HG03175 (cell line): ENCODE measurements at regions not wholly inside any gene's neighbourhood (a gene's known extent, or its start where the extent isn't known, plus 50 kb on each side); places are given as distances from the start of the nearest gene placed in this dataset.

Experiments
- ATAC-seq: cut with Tn5 transposase; IDR thresholded peaks from one replicate; pipeline ENCODE4 v1.9.1; 2021; ENCODE audit warnings: mild to moderate bottlenecking, moderate library complexity; ENCODE audit not compliant: unreplicated experiment

- no peak for ATAC-seq
Observed at GRCh38 chr6:140579918-140580317, 1205.5 kb upstream of the CITED2 start.

DNA sequence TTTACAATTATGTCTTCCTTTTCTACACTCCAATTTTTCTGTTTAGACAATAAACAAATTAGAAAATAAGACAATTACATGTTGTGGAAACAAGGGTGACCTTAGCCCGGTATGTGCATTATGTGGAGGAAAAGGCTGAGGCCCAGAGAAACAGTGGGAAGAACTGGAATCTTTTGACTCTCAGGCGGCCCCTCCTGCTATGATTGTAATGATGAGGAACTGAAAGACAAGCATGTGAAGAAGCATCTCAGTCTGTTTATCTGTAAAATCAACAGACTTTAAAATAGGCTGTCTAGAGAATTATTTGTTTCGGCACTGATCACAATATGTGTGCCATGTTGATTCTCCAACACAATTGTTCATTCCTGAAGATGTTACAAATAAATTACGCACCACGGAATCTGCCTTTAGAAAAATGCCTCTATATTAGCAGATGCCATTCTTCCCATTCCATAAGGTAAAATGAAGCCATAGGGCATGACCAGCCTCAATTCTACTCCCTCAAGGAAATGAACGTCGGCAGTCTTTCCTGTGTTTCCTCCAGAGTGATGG lies 1201.6 kb upstream of the CITED2 start:
- no peak for ATAC-seq

- no peak for ATAC-seq
Observed at GRCh38 chr6:140572867-140573266, 1198.4 kb upstream of the CITED2 start.

- ATAC-seq: no peak
Observed at GRCh38 chr6:140572129-140572528, 1197.7 kb upstream of the CITED2 start.

- ATAC-seq: no peak
Observed at GRCh38 chr6:140571145-140571544, 1196.7 kb upstream of the CITED2 start.

- no peak for ATAC-seq
Observed at GRCh38 chr6:140567466-140567865, 1193.0 kb upstream of the CITED2 start.

GRCh38 chr6:140566781-140567277 lies 1192.4 kb upstream of the CITED2 start:
- no peak for ATAC-seq

- no peak for ATAC-seq
Observed at GRCh38 chr6:140563728-140564127, 1189.3 kb upstream of the CITED2 start.

GRCh38 chr6:140561701-140562100 lies 1187.3 kb upstream of the CITED2 start:
- ATAC-seq: no peak

- no peak for ATAC-seq
Observed at GRCh38 chr6:140560671-140561070, 1186.2 kb upstream of the CITED2 start.

DNA sequence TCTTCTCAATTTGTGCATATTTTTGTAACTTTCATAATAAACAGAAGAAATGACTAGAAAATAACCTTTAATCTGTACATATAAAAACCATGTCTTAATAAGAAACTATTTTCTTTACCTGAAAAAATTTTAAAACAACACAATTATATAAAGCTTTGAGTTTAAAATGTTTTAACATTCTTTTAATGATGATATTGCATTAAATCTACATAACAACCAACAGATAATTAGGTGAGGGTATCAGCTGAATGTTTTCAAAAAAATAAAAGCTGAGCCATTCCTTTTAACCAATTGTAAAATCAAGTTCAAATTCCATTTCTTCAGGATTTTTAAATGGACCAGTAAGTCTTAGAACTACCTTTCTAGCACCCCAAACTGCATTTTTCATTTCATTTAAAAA lies 1185.0 kb upstream of the CITED2 start:
- ATAC-seq: no peak

DNA sequence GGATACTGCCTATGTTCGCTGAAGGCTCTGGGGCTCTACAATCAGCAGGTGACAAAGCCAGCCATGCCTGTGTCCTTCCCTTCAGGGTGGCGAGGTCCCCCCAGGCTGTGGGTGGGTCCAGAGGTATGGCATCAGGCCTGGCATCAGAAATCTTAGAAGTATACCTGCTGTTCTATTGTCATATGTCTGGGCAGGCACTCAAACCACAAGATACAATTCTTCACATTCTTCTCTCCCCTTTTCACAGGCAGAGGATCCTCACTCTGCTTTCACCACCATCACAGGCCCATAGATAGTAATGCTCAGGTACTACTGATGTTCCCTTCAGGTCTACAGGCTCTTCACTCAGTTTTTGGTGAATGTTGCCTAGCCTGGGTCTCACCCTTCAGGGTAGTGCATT lies 1180.0 kb upstream of the CITED2 start:
- ATAC-seq: no peak

GRCh38 chr6:140548366-140548765 lies 1173.9 kb upstream of the CITED2 start:
- no peak for ATAC-seq

- no peak for ATAC-seq
Observed at GRCh38 chr6:140546640-140547039, 1172.2 kb upstream of the CITED2 start.

- no peak for ATAC-seq
Observed at GRCh38 chr6:140544431-140544830, 1170.0 kb upstream of the CITED2 start.

DNA sequence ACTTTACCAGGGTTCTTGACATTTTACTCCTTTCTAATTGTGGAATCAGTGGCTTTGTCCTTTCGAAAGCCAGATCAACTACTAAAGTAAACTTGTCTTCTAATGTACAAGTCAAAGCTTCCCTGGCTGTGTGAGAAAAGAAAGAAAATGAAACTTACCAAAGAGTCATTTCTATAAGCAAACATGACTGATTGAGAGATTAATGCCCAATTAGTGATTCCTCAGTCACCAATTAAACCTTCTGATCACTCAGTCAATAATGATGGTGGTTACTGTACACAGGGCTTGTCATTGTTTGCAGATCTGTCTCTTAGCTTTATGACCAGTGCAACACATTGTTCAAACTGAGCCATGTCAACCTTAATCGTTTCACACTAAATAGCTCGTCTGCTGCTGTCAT lies 1168.4 kb upstream of the CITED2 start:
- no peak for ATAC-seq

DNA sequence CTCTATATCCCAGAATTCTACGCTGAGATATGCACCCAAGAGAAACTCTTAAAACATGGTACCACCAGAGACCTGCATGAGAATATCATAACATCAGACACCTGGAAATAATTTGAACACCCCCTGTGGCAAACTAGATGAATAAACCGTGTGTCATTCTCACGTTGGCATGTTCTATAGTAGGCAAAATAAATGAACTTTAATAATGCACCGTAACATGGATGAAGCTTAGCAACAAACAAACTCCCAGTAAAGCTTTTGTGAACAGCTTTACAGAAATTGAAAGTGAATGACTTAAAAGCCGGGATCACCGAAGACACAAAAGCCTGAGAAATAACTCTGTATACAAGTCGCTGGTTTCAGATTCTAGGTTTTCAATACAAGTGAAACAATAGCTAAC lies 1166.8 kb upstream of the CITED2 start:
- ATAC-seq: no peak

DNA sequence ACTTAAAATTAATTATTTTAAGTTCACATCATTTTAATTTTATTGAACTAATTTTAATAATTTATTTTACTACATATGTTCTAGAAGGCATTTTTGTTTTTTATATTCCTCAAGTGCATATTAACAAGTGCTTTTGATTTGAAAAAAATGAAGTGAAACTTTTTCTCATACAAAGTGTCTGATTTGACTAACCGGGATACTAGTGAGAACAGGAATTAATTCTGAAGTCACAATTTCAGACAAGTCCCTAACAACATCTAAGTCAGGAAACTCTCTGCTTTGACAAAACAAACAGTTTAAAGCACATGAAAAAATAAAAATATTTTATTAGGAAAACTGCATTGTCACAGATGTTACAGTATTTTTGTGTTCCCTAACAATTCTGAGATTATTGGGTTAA lies 1166.3 kb upstream of the CITED2 start:
- no peak for ATAC-seq

GRCh38 chr6:140538926-140539325 lies 1164.5 kb upstream of the CITED2 start:
- no peak for ATAC-seq

GRCh38 chr6:140537834-140538705 lies 1163.6 kb upstream of the CITED2 start:
- no peak for ATAC-seq

GRCh38 chr6:140537211-140537610 lies 1162.8 kb upstream of the CITED2 start:
- ATAC-seq: no peak

- ATAC-seq: no peak
Observed at GRCh38 chr6:140535511-140535910, 1161.1 kb upstream of the CITED2 start.
